SK-N-SH (cell line): ENCODE measurements at regions not wholly inside any gene's neighbourhood (a gene's known extent, or its start where the extent isn't known, plus 50 kb on each side); places are given as distances from the start of the nearest gene placed in this dataset.

Experiments used
- CTCF ChIA-PET: fragments of 300-600, 350-600 bp; formaldehyde crosslinking; extraction: SDS; loops from one replicate; lab custom pipeline; 2021; lab: Yijun Ruan, JAX
- POLR2A ChIA-PET: fragments of 350-600 bp; sonication (Branson Sonifier 250); formaldehyde crosslinking; extraction: SDS; loops from one replicate; lab custom pipeline; 2020; ENCODE audit warnings: antibody characterized with exemption, inconsistent platforms; lab: Yijun Ruan, JAX
- DNase-seq: peaks from one replicate; pipeline ENCODE4 v3.0.0; 2012
- H2AFZ ChIP-seq: fragments of 200-600 bp; sonication (generic); 2 replicates; pipeline ENCODE4 v1.8.1; 2016; ENCODE audit warnings: antibody characterized with exemption, mild to moderate bottlenecking, low read depth
- H3F3A ChIP-seq: fragments of 200-600 bp; sonication (generic); replicated peaks from 2 replicates; pipeline ENCODE3; 2016; ENCODE audit warnings: antibody characterized with exemption, mild to moderate bottlenecking; ENCODE audit not compliant: insufficient read depth
- H3K27ac ChIP-seq, 2 experiments: fragments of 200-500 bp in 1 of 2; fragments of 200-600 bp in 1 of 2; sonication (Bioruptor generic) in 1 of 2; sonication (generic), shearing (Covaris generic) in 1 of 2; 2 replicates each; pipeline versions ENCODE4 v1.5.1 to v1.6.1; 2014 to 2016; ENCODE audit warnings: low read depth in 2 of 2, inconsistent platforms in 1 of 2, low read length in 1 of 2, mild to moderate bottlenecking in 1 of 2, mixed read lengths in 1 of 2
- H3K27me3 ChIP-seq: fragments of 200-600 bp; sonication (generic), shearing (Covaris generic); 2 replicates; pipeline ENCODE4 v1.6.1; 2016; ENCODE audit warnings: mixed run types; ENCODE audit not compliant: insufficient read depth
- H3K36me3 ChIP-seq, 2 experiments: fragments of 200-500 bp in 1 of 2; fragments of 200-600 bp in 1 of 2; sonication (Bioruptor generic) in 1 of 2; sonication (generic) in 1 of 2; replicated peaks in 1 of 2; 2 replicates each; pipeline versions ENCODE3 to v1.5.1; 2014 to 2016; ENCODE audit warnings: low read length in 1 of 2, mild to moderate bottlenecking in 1 of 2; ENCODE audit not compliant: insufficient read depth in 2 of 2, control insufficient read depth in 1 of 2
- H3K4me1 ChIP-seq, 2 experiments: fragments of 200-500 bp in 1 of 2; fragments of 200-600 bp in 1 of 2; sonication (Bioruptor generic) in 1 of 2; sonication (generic), shearing (Covaris generic) in 1 of 2; 2 replicates each; pipeline versions ENCODE4 v1.5.1 to v1.6.1; 2014 to 2016; ENCODE audit warnings: low read depth in 1 of 2, low read length in 1 of 2, mixed run types in 1 of 2; ENCODE audit not compliant: insufficient read depth in 2 of 2, control insufficient read depth in 1 of 2
- H3K4me2 ChIP-seq: fragments of 200-600 bp; sonication (generic), shearing (Covaris generic); 2 replicates; pipeline ENCODE4 v1.6.1; 2017; ENCODE audit warnings: mixed run types
- H3K4me3 ChIP-seq, 2 experiments: fragments of 200-500 bp in 1 of 2; fragments of 200-600 bp in 1 of 2; sonication (Bioruptor generic) in 1 of 2; sonication (generic), shearing (Covaris generic) in 1 of 2; 2 replicates each; pipeline versions ENCODE4 v1.5.1 to v1.8.1; 2014 to 2016; ENCODE audit warnings: low read depth in 2 of 2, inconsistent platforms in 1 of 2, low read length in 1 of 2, mild to moderate bottlenecking in 1 of 2, mixed read lengths in 1 of 2, moderate library complexity in 1 of 2
- H3K79me2 ChIP-seq: fragments of 200-600 bp; sonication (generic); 2 replicates; pipeline ENCODE4 v1.8.1; 2017; ENCODE audit warnings: mild to moderate bottlenecking; ENCODE audit not compliant: insufficient read depth
- H3K9ac ChIP-seq: fragments of 200-600 bp; sonication (generic); 2 replicates; pipeline ENCODE4 v1.6.1; 2017; ENCODE audit warnings: mixed run types
- H3K9me2 ChIP-seq: fragments of 200-600 bp; sonication (generic); 2 replicates; pipeline ENCODE4 v1.6.1; 2017; ENCODE audit warnings: mixed run types
- H3K9me3 ChIP-seq: fragments of 200-600 bp; sonication (generic); 2 replicates; pipeline ENCODE4 v1.6.1; 2017; ENCODE audit warnings: mixed run types, mild to moderate bottlenecking, moderate library complexity
- H4K20me1 ChIP-seq: fragments of 200-600 bp; sonication (generic); 2 replicates; pipeline ENCODE4 v1.6.1; 2017; ENCODE audit warnings: mild to moderate bottlenecking, mixed run types; ENCODE audit not compliant: insufficient read depth
- CHD2 ChIP-seq: fragments of 150-350 bp; IDR thresholded peaks from 2 replicates; pipeline ENCODE4 v1.6.1; 2018; ENCODE audit warnings: low read length; ENCODE audit not compliant: partially characterized antibody
- ELF1 ChIP-seq: IDR thresholded peaks from 2 replicates; pipeline ENCODE4 v1.4.0; 2012
- EP300 ChIP-seq, 2 experiments: IDR thresholded peaks; 2 replicates each; pipeline versions ENCODE4 v1.4.0 to v1.6.1; 2012; ENCODE audit warnings: borderline replicate concordance in 1 of 2, low read depth in 1 of 2, low read length in 1 of 2
- GATA2 ChIP-seq: sonication (generic); formaldehyde crosslinking; IDR thresholded peaks from 2 replicates; pipeline ENCODE4 v1.5.0; 2020; ENCODE audit warnings: mild to moderate bottlenecking, missing genetic modification reagents
- IRF3 ChIP-seq: fragments of 150-350 bp; IDR thresholded peaks from 2 replicates; pipeline ENCODE4 v1.6.1; 2016; ENCODE audit warnings: mild to moderate bottlenecking, low read depth, low read length
- JUND ChIP-seq: IDR thresholded peaks from 2 replicates; pipeline ENCODE4 v1.4.0; 2012
- MAX ChIP-seq: IDR thresholded peaks from 2 replicates; pipeline ENCODE4 v1.4.0; 2012; ENCODE audit warnings: low read depth
- MXI1 ChIP-seq: IDR thresholded peaks from 2 replicates; pipeline ENCODE4 v1.6.1; 2012; ENCODE audit warnings: mild to moderate bottlenecking, low read depth, low read length, improper control_type of control experiment
- NFIC ChIP-seq: IDR thresholded peaks from 2 replicates; pipeline ENCODE4 v1.4.0; 2012; ENCODE audit warnings: borderline replicate concordance
- NRF1 ChIP-seq: IDR thresholded peaks from 2 replicates; pipeline ENCODE4 v1.6.1; 2012; ENCODE audit warnings: low read depth, mild to moderate bottlenecking, low read length
- POLR2AphosphoS5 ChIP-seq: IDR thresholded peaks from 2 replicates; pipeline ENCODE4 v1.6.1; 2012; ENCODE audit warnings: low read depth, low read length
- RAD21 ChIP-seq: IDR thresholded peaks from 2 replicates; pipeline ENCODE4 v1.6.1; 2012; ENCODE audit warnings: mild to moderate bottlenecking, low read length
- RCOR1 ChIP-seq: fragments of 150-350 bp; IDR thresholded peaks from 2 replicates; pipeline ENCODE4 v1.6.1; 2017; ENCODE audit warnings: antibody characterized with exemption, low read length
- REST ChIP-seq: IDR thresholded peaks from 2 replicates; pipeline ENCODE4 v1.6.1; 2012; ENCODE audit warnings: mild to moderate bottlenecking, low read depth, low read length, moderate library complexity
- RFX5 ChIP-seq: IDR thresholded peaks from 2 replicates; pipeline ENCODE4 v1.6.1; 2012; ENCODE audit warnings: mild to moderate bottlenecking, improper control_type of control experiment, low read length
- RXRA ChIP-seq: IDR thresholded peaks from 2 replicates; pipeline ENCODE4 v1.4.0; 2012; ENCODE audit warnings: low read depth, mild to moderate bottlenecking, borderline replicate concordance
- SIN3A ChIP-seq: IDR thresholded peaks from 2 replicates; pipeline ENCODE4 v1.6.1; 2012; ENCODE audit warnings: low read depth, mild to moderate bottlenecking, low read length, moderate library complexity, borderline replicate concordance
- SMC3 ChIP-seq: IDR thresholded peaks from 2 replicates; pipeline ENCODE4 v1.6.1; 2012; ENCODE audit warnings: low read depth, low read length, improper control_type of control experiment
- TEAD4 ChIP-seq: IDR thresholded peaks from 2 replicates; pipeline ENCODE4 v1.4.0; 2012; ENCODE audit warnings: mild to moderate bottlenecking, borderline replicate concordance; ENCODE audit not compliant: insufficient read depth
- USF1 ChIP-seq: IDR thresholded peaks from 2 replicates; pipeline ENCODE4 v1.4.0; 2012; ENCODE audit warnings: low read depth, borderline replicate concordance
- WGBS: methylation state at CpG from one replicate; pipeline ENCODE4 v1.1.6; 2017; ENCODE audit warnings: low lambda C conversion rate; 5-methylcytosine and 5-hydroxymethylcytosine counted together

GRCh38 chr12:87930033-87930432, 99.2 kb downstream of the C12orf50 start (continued):
- TF ChIP-seq EP300 (IDR thresholded peaks at IDR 0.05; ENCODE audit: borderline replicate concordance in 1 of 2, low read depth in 1 of 2, low read length in 1 of 2) (peak in 1 of 2 experiments; percentile 35; a peak in 1 of 4 replicates), RXRA (no peak), NRF1 (no peak), TEAD4 (no peak), RAD21 (no peak), CHD2 (no peak), IRF3 (no peak)
- TF ChIP-seq, all 33 proteins: peak for 6

GRCh38 chr12:87929346-87929745, 99.9 kb downstream of the C12orf50 start:
- Histone ChIP-seq H3K4me3 (no peak overlapping the region), H3K4me1 (peaks cover 0 to 5% of the 10 kb centered on the region in 2 experiments; a peak in 2 of 4 replicates), H3K79me2 (no peaks in the 10 kb centered on the region), H3F3A (peaks cover 5% of the 10 kb centered on the region), H3K9ac (no peak overlapping the region), H4K20me1 (no peaks in the 10 kb centered on the region), H3K9me2 (no peaks in the 10 kb centered on the region), H3K36me3 (no peaks in the 10 kb centered on the region), H3K9me3 (no peaks in the 10 kb centered on the region), H3K27ac (peak overlapping the region in 1 of 2 experiments; percentile 34; a peak in 1 of 4 replicates), H3K4me2 (no peak overlapping the region), H3K27me3 (no peaks in the 10 kb centered on the region), H2AFZ (no peak overlapping the region)
- DNase-seq: no peak
- no peak for TF ChIP-seq RXRA
- no peak for TF ChIP-seq JUND
- no peak for TF ChIP-seq MXI1
- TF ChIP-seq NFIC: no peak
- TF ChIP-seq MAX: no peak
- TF ChIP-seq POLR2AphosphoS5: no peak
- TF ChIP-seq SMC3: no peak
- no peak for TF ChIP-seq ELF1
- TF ChIP-seq SIN3A: no peak
- TF ChIP-seq RFX5: no peak
- no peak for TF ChIP-seq REST
- TF ChIP-seq USF1: no peak
- TF ChIP-seq GATA2 (CRISPR knock-in tag): no peak
- TF ChIP-seq IRF3: no peak
- no peak for TF ChIP-seq CHD2
- TF ChIP-seq TEAD4: no peak
- no peak for TF ChIP-seq RCOR1
- ChIA-PET CTCF (no interaction called here), POLR2A (no interaction called here)
- WGBS: 70% methylated on average over 2 of the region's 2 CpGs
